HUES64 (cell line): ENCODE measurements at regions not wholly inside any gene's neighbourhood (a gene's known extent, or its start where the extent isn't known, plus 50 kb on each side); places are given as distances from the start of the nearest gene placed in this dataset.

Experiments
- H3K27ac ChIP-seq: 2 replicates; pipeline ENCODE4 v1.7.0; 2013; ENCODE audit warnings: low read depth, low read length, inconsistent platforms
- H3K27me3 ChIP-seq: 2 replicates; pipeline ENCODE4 v1.6.1; 2013; ENCODE audit warnings: mild to moderate bottlenecking, low read length; ENCODE audit not compliant: insufficient read depth
- H3K36me3 ChIP-seq: 2 replicates; pipeline ENCODE4 v1.6.1; 2013; ENCODE audit warnings: mild to moderate bottlenecking, low read length; ENCODE audit not compliant: insufficient read depth
- H3K4me1 ChIP-seq: 2 replicates; pipeline ENCODE4 v1.6.1; 2013; ENCODE audit warnings: mild to moderate bottlenecking, low read length, moderate library complexity; ENCODE audit not compliant: insufficient read depth
- H3K4me3 ChIP-seq: 2 replicates; pipeline ENCODE4 v1.5.1; 2013; ENCODE audit warnings: mild to moderate bottlenecking, low read length, moderate library complexity
- H3K9ac ChIP-seq: 2 replicates; pipeline ENCODE4 v1.6.1; 2013; ENCODE audit warnings: mild to moderate bottlenecking, low read depth, low read length
- H3K9me3 ChIP-seq: 2 replicates; pipeline ENCODE4 v1.6.1; 2013; ENCODE audit warnings: low read depth, low read length; ENCODE audit not compliant: insufficient read depth
- WGBS: fragments of 150-250, 120-280 bp; methylation state at CpG from one replicate; pipeline ENCODE4 v1.1.7; 2013; ENCODE audit warnings: missing lambda C conversion rate; 5-methylcytosine and 5-hydroxymethylcytosine counted together

DNA sequence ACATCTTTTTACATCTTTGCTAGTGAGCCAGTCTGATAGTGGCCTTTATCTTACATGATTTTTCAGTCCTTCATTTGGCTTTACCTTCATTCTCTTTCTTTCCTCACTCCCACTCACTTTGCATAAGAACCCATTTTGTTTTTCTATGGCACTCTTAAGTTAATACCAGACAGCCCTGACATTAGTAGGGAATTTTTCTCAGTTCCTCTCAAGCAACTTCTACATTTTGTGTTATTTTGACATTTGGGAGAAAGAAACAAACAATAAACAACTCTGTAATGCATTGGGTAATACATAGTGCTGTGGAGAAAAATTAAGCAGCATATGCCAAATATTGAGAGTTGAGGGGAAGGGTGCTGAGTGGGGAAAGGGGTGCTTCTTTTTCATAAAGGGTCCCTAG, 524.1 kb upstream of the JAG1 start:
- Histone ChIP-seq H3K9me3 (no peaks in the 10 kb centered on the region), H3K27me3 (no peaks in the 10 kb centered on the region), H3K9ac (no peak overlapping the region), H3K27ac (no peak overlapping the region), H3K4me1 (no peaks in the 10 kb centered on the region), H3K4me3 (no peak overlapping the region), H3K36me3 (no peaks in the 10 kb centered on the region)

DNA sequence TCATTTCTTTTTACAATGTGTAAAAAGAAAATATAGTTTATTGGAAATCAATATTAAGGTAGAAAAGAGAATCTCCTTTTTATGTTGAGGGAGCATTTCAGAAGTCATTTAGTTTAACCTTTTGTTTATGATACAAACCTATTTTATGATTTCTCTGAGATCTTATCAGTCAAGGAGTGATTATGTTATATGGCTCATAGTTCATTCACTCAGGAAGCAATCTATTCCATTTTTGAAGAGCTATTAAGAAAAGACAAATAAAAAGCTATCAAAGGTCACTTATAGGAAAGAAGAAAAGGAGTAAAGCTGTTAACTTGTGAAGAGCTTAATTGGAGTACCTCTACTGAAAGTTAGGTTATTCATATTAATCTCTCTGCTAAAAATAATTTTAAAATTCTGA, 526.6 kb upstream of the JAG1 start:
- Histone ChIP-seq H3K36me3 (no peaks in the 10 kb centered on the region), H3K4me1 (0 out of 2 replicates have a peak, but pooled peaks cover 2% of the 10 kb centered on the region), H3K27ac (no peak overlapping the region), H3K9me3 (no peaks in the 10 kb centered on the region), H3K9ac (no peak overlapping the region), H3K27me3 (no peaks in the 10 kb centered on the region), H3K4me3 (no peak overlapping the region)

DNA sequence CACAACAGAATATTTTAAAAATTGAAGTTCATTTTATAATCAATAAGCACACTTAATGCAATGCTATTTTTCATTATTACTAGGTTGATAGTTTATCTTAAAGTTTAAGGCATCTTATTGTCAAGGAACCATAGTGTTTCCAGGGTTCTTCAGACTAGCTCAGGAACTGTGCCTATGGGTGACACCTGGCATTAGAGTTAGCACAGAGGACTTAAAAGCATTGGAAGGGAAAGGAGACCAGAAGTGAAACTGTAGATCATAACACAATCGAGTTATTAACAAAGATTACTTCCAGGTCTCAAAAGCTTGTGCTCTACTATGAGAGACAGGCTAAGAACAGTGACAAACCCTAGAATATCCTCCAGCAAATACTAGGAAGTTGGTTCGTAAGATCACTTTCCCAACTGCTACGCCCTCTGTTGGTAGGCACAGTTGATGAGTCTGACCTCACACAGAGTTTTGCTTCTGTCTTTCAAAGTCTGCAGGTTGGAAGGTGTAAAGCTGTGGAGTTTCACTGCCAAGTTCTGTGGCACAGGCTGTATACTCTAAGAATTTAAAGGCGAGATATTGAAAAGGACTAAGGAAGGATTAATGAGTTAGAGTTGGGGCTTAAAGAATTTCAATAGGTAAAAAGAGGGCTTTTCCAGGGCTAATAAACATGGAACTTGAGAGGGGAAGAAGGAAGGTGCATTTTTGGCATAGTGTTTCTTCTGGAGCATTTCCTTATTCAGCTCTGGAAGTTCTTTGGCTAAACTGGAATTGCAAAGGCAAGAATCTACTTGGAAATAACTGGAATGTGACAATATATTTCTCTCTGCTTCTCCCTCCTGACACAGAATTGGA, 531.3 kb upstream of the JAG1 start:
- H3K27ac ChIP-seq, result no peak overlapping the region
- no peaks in the 10 kb centered on the region for H3K9me3 ChIP-seq
- H3K4me1 ChIP-seq, result 0 out of 2 replicates have a peak, but pooled peaks cover 10% of the 10 kb centered on the region
- no peak overlapping the region for H3K4me3 ChIP-seq
- H3K27me3 ChIP-seq, result no peaks in the 10 kb centered on the region
- no peak overlapping the region for H3K9ac ChIP-seq
- 30% methylated on average over 4 of the region's 4 CpGs for WGBS
- H3K36me3 ChIP-seq, result no peaks in the 10 kb centered on the region

DNA sequence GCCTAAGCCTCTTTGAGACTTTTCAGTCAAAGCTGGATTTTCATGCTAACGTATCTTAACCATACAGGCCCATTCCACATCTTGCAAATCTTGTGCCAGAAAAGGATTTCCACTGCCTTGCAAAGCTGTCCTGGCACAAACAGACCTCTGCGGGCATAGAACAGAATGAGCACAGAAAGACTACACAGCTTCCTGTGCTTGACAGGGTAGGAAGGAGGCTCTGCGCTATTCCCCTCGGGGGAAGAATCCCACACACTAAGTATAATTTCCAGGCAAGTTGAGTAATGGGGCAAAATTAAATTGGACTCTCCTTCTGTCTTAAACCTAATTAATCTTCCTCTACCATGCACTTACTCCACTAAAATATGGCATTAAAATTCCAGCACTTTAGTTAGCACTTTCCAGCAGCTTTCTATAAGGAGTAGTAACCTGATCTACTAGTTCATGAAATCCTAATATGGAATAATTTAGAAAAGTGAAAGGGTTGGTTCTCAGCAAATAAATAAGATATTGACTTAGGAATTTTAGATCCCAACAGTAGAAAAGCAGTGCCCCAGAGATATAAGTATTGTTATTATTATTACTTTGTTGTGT, 532.1 kb upstream of the JAG1 start:
- H3K9me3 ChIP-seq, result no peaks in the 10 kb centered on the region
- 93% methylated on average over 4 of the region's 4 CpGs for WGBS
- no peak overlapping the region for H3K27ac ChIP-seq
- no peaks in the 10 kb centered on the region for H3K36me3 ChIP-seq
- no peak overlapping the region for H3K9ac ChIP-seq
- H3K27me3 ChIP-seq, result no peaks in the 10 kb centered on the region
- 0 out of 2 replicates have a peak, but pooled peaks cover 10% of the 10 kb centered on the region for H3K4me1 ChIP-seq
- no peak overlapping the region for H3K4me3 ChIP-seq

DNA sequence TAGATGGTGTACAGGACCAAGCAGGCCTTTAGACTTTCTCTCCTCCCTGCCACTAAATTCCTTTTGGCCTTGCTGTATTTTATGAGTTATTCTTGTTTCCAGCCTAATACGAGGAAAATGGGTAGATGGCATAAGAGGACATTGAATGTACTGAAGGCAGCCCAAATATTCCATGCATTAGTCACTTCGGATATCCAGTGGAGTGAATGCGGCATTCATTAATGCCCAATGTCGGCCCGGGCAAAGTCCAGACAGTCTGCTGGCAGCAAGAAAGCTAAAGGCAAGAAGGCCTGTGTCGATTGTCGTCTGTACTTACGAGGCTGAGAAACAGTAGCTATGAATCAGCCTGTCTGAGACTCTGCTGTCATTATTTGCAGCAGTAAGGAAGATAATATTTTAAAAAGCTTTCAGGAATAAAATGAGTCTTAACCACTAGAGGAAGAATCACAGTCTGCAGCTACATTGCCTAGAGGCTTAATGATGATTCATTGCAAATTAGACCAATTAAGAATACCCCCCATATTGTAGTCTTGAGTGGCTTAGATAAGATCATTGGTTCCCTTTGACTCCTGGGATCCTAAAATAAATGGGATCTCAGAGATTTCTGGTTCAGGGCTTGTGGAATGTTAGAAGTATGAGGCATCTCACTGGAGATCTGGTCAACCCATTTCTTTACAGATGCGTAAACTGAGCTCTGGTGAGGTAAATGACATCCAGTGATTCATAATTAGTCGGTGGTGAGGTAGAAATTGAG, 534.1 kb upstream of the JAG1 start:
- Histone ChIP-seq H3K4me3 (no peak overlapping the region), H3K4me1 (peaks cover 17% of the 10 kb centered on the region; the same call in 1 of the 2 replicates), H3K36me3 (no peaks in the 10 kb centered on the region), H3K9me3 (no peaks in the 10 kb centered on the region), H3K27me3 (no peaks in the 10 kb centered on the region), H3K9ac (no peak overlapping the region), H3K27ac (no peak overlapping the region)
- 90% methylated on average over 10 of the region's 10 CpGs for WGBS

DNA sequence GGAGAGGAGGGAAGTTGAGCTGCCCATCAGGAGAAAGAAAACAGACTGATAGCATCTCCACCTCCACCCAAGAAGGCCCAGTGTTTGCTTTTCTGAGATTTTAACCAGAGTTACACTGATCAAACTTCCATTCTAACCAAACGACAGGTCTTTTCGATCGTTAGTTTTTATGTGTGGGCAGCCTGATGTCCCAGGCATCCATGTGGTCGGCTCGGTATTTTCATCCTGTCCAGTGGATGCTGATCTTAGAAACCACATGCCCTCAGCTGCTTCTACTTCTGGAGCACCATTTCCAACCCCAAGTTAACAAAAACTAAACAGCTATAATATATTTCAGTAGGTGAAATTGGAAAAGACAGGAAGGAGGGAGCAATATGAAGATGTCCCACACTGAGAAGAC, 536.8 kb upstream of the JAG1 start:
- no peaks in the 10 kb centered on the region for H3K27me3 ChIP-seq
- no peaks in the 10 kb centered on the region for H3K9me3 ChIP-seq
- WGBS, result 90% methylated on average over 5 of the region's 5 CpGs
- H3K27ac ChIP-seq, result no peak overlapping the region
- H3K4me1 ChIP-seq, result peaks cover 16% of the 10 kb centered on the region; the same call in 1 of the 2 replicates
- H3K36me3 ChIP-seq, result no peaks in the 10 kb centered on the region
- H3K9ac ChIP-seq, result no peak overlapping the region
- no peak overlapping the region for H3K4me3 ChIP-seq

DNA sequence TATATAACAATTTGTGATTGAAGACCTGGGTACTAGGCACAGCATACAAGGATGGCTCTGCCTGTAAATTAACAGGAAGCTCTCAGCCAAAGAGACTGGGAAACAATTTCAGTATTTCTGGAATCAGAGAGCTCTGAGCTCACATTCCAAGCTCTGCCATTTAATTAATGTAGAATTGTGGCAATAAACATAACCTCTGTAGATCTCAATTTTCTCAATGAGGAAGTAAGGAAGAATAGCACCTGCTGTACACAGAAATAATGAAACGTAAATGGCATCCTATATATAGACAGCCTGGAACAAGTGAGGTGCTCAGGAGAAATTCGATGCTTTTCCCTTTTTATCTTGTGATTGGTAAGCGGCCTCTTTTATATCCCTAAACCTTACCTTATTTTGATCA, 538.5 kb upstream of the JAG1 start:
- H3K9me3 ChIP-seq, result no peaks in the 10 kb centered on the region
- no peaks in the 10 kb centered on the region for H3K36me3 ChIP-seq
- H3K4me3 ChIP-seq, result no peak overlapping the region
- 98% methylated on average over 3 of the region's 3 CpGs for WGBS
- no peak overlapping the region for H3K9ac ChIP-seq
- H3K27ac ChIP-seq, result no peak overlapping the region
- peaks cover 10% of the 10 kb centered on the region; the same call in 1 of the 2 replicates for H3K4me1 ChIP-seq
- no peaks in the 10 kb centered on the region for H3K27me3 ChIP-seq

DNA sequence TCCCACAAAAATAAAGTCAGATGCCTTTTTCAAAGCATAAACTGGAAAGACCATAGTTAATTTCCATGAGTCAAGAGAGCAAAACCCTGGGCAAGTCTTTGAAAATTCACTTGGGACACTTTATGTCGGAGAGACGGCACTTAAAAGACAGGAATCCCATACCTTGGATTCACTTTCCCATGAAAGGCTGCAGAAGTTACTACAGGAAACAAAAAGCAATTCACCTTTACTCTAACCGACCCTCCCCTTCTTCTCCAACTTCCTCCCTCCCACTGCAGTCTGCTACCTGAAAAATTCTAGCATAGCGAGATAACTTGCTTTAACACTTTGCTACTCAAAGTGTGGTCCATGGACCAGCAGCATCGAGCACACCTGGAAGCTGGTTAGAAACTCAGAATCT, 539.1 kb upstream of the JAG1 start:
- Histone ChIP-seq H3K27me3 (no peaks in the 10 kb centered on the region), H3K36me3 (no peaks in the 10 kb centered on the region), H3K27ac (no peak overlapping the region), H3K4me3 (no peak overlapping the region), H3K9ac (no peak overlapping the region), H3K4me1 (peaks cover 10% of the 10 kb centered on the region; the same call in 1 of the 2 replicates), H3K9me3 (no peaks in the 10 kb centered on the region)
- WGBS, result 84% methylated on average over 5 of the region's 5 CpGs

DNA sequence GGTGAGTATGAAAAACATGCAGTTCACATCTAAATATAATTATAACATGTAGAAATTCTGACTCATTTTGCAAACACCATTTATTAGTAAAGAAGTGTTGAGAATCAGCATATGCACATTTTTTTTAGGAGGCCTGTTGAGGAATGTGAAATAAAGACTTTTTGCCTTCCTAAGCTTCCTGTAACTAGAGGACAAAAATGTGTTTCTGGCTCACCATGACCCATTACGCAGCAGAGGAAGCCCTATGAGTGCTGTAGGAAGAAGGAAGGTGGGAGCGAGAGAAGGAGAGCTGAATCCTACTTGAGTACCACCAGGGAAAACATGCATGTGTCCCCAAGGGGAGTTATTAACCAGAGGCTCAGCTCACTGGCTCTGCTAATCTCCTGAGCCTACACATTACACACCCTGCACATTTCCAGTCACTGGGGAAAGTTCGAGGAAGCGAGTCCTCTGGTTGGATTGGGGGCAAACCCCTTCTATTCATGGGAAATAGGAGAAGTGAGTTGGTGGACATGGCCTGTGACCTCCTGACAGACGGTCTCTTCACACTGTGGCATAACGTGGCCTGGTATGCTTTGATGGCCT, 540.5 kb upstream of the JAG1 start:
- 86% methylated on average over 6 of the region's 6 CpGs for WGBS
- Histone ChIP-seq H3K9me3 (no peaks in the 10 kb centered on the region), H3K36me3 (no peaks in the 10 kb centered on the region), H3K27ac (no peak overlapping the region), H3K4me3 (no peak overlapping the region), H3K9ac (no peak overlapping the region), H3K27me3 (no peaks in the 10 kb centered on the region), H3K4me1 (peaks cover 10% of the 10 kb centered on the region; the same call in 1 of the 2 replicates)

DNA sequence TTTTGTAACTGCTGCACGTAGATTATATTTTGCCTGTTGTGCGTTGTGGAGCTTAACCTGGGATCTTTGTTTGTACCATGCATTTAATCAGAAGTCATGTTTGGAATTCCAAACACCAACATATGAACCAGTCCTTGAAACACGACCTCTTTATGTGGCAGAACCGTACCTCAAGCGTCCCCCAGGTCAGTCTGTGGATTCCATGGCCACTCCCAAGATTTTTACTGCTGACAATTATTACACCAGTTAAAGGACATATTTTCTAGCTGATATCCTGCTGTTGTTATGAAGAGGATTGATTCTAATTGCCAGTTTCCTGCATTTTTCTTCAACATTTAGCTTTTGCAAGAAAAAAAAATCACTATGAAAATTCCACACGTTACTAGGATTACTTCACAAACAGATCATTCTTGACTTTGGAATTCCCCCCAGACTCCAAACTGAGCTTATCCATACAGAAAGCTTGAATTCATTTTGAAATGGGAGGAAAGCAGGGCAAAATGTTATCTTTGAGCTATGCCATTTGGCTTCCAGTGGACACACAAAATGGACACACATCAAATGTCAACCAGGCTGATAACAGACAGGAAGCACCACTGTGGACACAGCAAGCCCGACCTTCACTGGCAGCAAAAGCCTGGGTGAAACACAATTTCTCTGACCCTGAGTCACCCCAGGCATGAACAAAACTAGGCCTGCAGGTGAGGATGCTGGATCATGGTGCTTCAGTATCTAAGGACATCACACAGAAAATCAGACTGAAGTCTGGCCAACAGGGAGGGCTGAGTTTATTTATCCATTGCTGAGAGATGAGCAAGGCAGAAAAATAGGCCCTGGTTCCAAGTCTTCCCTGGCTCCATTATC, 542.9 kb upstream of the JAG1 start:
- 94% methylated on average over 7 of the region's 7 CpGs for WGBS
- Histone ChIP-seq H3K27me3 (no peaks in the 10 kb centered on the region), H3K4me1 (peaks cover 10% of the 10 kb centered on the region; the same call in 1 of the 2 replicates), H3K27ac (no peak overlapping the region), H3K36me3 (no peaks in the 10 kb centered on the region), H3K9me3 (no peaks in the 10 kb centered on the region), H3K4me3 (no peak overlapping the region), H3K9ac (no peak overlapping the region)
